Neural cell (in vitro differentiated cells): ENCODE measurements at regions not wholly inside any gene's neighbourhood (a gene's known extent, or its start where the extent isn't known, plus 50 kb on each side); places are given as distances from the start of the nearest gene placed in this dataset.

Source experiments
- H2AFZ ChIP-seq: fragments of 200-600, 300-800 bp; sonication (generic), shearing (Covaris generic); 2 replicates; pipeline ENCODE4 v1.6.0; 2014; ENCODE audit warnings: low read depth, mild to moderate bottlenecking, antibody characterized with exemption, low read length, moderate library complexity
- H3F3A ChIP-seq: fragments of 200-600 bp; shearing (Covaris generic); 2 replicates; pipeline ENCODE4 v1.6.1; 2016; ENCODE audit warnings: mild to moderate bottlenecking, moderate library complexity, mixed read lengths, antibody characterized with exemption, low read length; ENCODE audit not compliant: insufficient read depth, poor library complexity, severe bottlenecking
- H3K27ac ChIP-seq: fragments of 200-600, 300-800 bp; sonication (generic), shearing (Covaris generic); 2 replicates; pipeline ENCODE4 v1.5.1; 2014; ENCODE audit warnings: mild to moderate bottlenecking, low read length, moderate library complexity
- H3K27me3 ChIP-seq: fragments of 300-800, 200-600 bp; sonication (generic), shearing (Covaris generic); 2 replicates; pipeline ENCODE4 v1.6.0; 2014; ENCODE audit warnings: mild to moderate bottlenecking, low read depth, low read length, moderate library complexity; ENCODE audit not compliant: insufficient read depth
- H3K36me3 ChIP-seq: fragments of 300-800, 200-600 bp; sonication (generic), shearing (Covaris generic); 2 replicates; pipeline ENCODE4 v1.5.1; 2014; ENCODE audit warnings: mild to moderate bottlenecking, antibody characterized with exemption, low read length, moderate library complexity; ENCODE audit not compliant: insufficient read depth
- H3K4me2 ChIP-seq: fragments of 300-800, 200-600 bp; sonication (generic), shearing (Covaris generic); 2 replicates; pipeline ENCODE4 v1.6.0; 2014; ENCODE audit warnings: mild to moderate bottlenecking, low read length
- H3K4me3 ChIP-seq: fragments of 300-800, 200-600 bp; sonication (generic), shearing (Covaris generic); 2 replicates; pipeline ENCODE4 v1.5.1; 2014; ENCODE audit warnings: mild to moderate bottlenecking, low read length, moderate library complexity
- H3K79me2 ChIP-seq: fragments of 200-600 bp; shearing (Covaris generic); replicated peaks from 2 replicates; pipeline ENCODE4 v1.6.0; 2014; ENCODE audit warnings: mild to moderate bottlenecking, low read length, moderate library complexity; ENCODE audit not compliant: insufficient read depth
- H3K9ac ChIP-seq: fragments of 300-800, 200-600 bp; sonication (generic), shearing (Covaris generic); 2 replicates; pipeline ENCODE4 v1.6.1; 2016; ENCODE audit warnings: mild to moderate bottlenecking, low read length, mixed read lengths
- H3K9me2 ChIP-seq: fragments of 200-600 bp; shearing (Covaris generic); 2 replicates; pipeline ENCODE4 v1.6.1; 2016; ENCODE audit warnings: mild to moderate bottlenecking, low read length, mixed read lengths; ENCODE audit not compliant: insufficient read depth
- H3K9me3 ChIP-seq: fragments of 200-600, 300-800 bp; sonication (generic), shearing (Covaris generic); 2 replicates; pipeline ENCODE4 v1.6.1; 2016; ENCODE audit warnings: mild to moderate bottlenecking, mixed run types, low read length, moderate library complexity, mixed read lengths
- H4K20me1 ChIP-seq: fragments of 200-600 bp; shearing (Covaris generic); 2 replicates; pipeline ENCODE4 v1.6.1; 2016; ENCODE audit warnings: mild to moderate bottlenecking, mixed run types; ENCODE audit not compliant: insufficient read depth
- EP300 ChIP-seq: fragments of 450-650 bp; conservative IDR thresholded peaks from 2 replicates; pipeline ENCODE4 v1.6.1; 2014; ENCODE audit warnings: antibody characterized with exemption, mild to moderate bottlenecking, moderate library complexity; ENCODE audit not compliant: poor library complexity, severe bottlenecking
- EZH2 ChIP-seq: fragments of 200-600, 300-800 bp; shearing (Covaris generic), sonication (generic); IDR thresholded peaks from 2 replicates; pipeline ENCODE4 v1.6.1; 2014; ENCODE audit warnings: antibody characterized with exemption, low read length, borderline replicate concordance, mild to moderate bottlenecking; ENCODE audit not compliant: insufficient read depth, poor library complexity, severe bottlenecking
- MXI1 ChIP-seq: fragments of 450-650 bp; conservative IDR thresholded peaks from 2 replicates; pipeline ENCODE4 v1.6.1; 2014; ENCODE audit warnings: antibody characterized with exemption, mild to moderate bottlenecking; ENCODE audit not compliant: poor library complexity, severe bottlenecking
- POLR2AphosphoS5 ChIP-seq: IDR thresholded peaks from 2 replicates; pipeline ENCODE4 v1.6.1; 2012
- RAD21 ChIP-seq: fragments of 450-650 bp; conservative IDR thresholded peaks from 2 replicates; pipeline ENCODE4 v1.6.1; 2014; ENCODE audit warnings: antibody characterized with exemption, mild to moderate bottlenecking, moderate library complexity
- SMC3 ChIP-seq: fragments of 450-650 bp; conservative IDR thresholded peaks from 2 replicates; pipeline ENCODE4 v1.6.1; 2014; ENCODE audit warnings: antibody characterized with exemption, mild to moderate bottlenecking, moderate library complexity; ENCODE audit not compliant: poor library complexity
- TAF1 ChIP-seq: IDR thresholded peaks from 2 replicates; pipeline ENCODE4 v1.6.1; 2012; ENCODE audit warnings: low read depth
- TF ChIP-seq, protein P1 (sequence below): IDR thresholded peaks from 2 replicates; pipeline ENCODE4 v1.6.1; 2012; ENCODE audit warnings: borderline replicate concordance
- TF ChIP-seq, protein P2 (sequence below): fragments of 450-650 bp; IDR thresholded peaks from 2 replicates; pipeline ENCODE4 v1.5.1; 2014; ENCODE audit warnings: antibody characterized with exemption, mild to moderate bottlenecking, moderate library complexity; ENCODE audit not compliant: poor library complexity, severe bottlenecking

DNA sequence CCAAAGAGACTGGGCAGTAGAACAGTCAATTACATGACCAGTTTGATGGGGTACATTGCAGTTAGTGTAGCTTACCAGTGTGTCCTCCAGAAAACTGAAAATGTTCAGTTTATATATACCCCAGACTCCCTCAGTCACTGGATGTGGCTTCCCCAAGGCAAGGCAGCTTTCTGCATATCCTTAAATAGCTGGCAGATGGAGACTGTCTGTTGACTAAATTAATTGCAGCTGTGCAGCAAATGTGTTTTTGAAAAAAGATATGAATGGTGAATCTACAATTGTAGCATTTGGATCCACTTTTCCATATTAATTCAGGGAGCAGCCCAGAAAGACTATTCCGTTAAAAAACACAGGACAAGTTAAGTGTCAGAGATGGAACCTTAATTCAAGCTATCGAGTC, 565.1 kb upstream of the CCDC179 start:
- Histone ChIP-seq H3K9me2 (no peaks in the 10 kb centered on the region), H3K79me2 (no peaks in the 10 kb centered on the region), H3K36me3 (no peaks in the 10 kb centered on the region), H3F3A (no peaks in the 10 kb centered on the region), H3K27ac (no peak overlapping the region), H3K9ac (no peak overlapping the region), H3K9me3 (no peaks in the 10 kb centered on the region), H4K20me1 (no peaks in the 10 kb centered on the region), H2AFZ (no peak overlapping the region), H3K27me3 (no peaks in the 10 kb centered on the region), H3K4me2 (no peak overlapping the region), H3K4me3 (no peak overlapping the region)
- TF ChIP-seq EP300 = no peak
- no peak for TF ChIP-seq MXI1
- TF ChIP-seq TAF1 = no peak
- TF ChIP-seq RAD21 = no peak
- TF ChIP-seq POLR2AphosphoS5 = no peak
- TF ChIP-seq SMC3 = no peak
- TF ChIP-seq, protein P1, sequence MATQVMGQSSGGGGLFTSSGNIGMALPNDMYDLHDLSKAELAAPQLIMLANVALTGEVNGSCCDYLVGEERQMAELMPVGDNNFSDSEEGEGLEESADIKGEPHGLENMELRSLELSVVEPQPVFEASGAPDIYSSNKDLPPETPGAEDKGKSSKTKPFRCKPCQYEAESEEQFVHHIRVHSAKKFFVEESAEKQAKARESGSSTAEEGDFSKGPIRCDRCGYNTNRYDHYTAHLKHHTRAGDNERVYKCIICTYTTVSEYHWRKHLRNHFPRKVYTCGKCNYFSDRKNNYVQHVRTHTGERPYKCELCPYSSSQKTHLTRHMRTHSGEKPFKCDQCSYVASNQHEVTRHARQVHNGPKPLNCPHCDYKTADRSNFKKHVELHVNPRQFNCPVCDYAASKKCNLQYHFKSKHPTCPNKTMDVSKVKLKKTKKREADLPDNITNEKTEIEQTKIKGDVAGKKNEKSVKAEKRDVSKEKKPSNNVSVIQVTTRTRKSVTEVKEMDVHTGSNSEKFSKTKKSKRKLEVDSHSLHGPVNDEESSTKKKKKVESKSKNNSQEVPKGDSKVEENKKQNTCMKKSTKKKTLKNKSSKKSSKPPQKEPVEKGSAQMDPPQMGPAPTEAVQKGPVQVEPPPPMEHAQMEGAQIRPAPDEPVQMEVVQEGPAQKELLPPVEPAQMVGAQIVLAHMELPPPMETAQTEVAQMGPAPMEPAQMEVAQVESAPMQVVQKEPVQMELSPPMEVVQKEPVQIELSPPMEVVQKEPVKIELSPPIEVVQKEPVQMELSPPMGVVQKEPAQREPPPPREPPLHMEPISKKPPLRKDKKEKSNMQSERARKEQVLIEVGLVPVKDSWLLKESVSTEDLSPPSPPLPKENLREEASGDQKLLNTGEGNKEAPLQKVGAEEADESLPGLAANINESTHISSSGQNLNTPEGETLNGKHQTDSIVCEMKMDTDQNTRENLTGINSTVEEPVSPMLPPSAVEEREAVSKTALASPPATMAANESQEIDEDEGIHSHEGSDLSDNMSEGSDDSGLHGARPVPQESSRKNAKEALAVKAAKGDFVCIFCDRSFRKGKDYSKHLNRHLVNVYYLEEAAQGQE = no peak

DNA sequence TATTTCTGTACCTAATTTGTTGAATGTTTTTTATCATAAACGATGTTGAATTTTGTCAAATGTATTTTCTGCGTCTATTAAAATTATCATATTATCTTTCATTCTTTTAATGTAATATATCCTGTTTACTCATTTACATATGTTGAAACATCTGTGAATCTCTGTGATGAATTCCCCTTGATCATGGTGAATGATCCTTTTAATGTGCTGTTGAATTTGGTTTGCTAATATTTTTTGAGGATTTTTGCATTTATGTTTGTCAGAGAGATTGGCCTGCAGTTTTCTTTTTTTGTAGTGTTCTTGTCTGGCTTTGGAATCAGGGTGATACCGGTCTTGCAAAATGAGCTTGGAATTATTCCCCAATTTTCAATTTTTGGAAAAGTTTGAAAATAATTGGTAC, 569.3 kb upstream of the CCDC179 start:
- Histone ChIP-seq H3K79me2 (no peaks in the 10 kb centered on the region), H3F3A (no peaks in the 10 kb centered on the region)

More for the DNA sequence above, 569.3 kb upstream of the CCDC179 start:
- Histone ChIP-seq H2AFZ (no peak overlapping the region), H3K27ac (no peak overlapping the region), H3K9ac (no peak overlapping the region), H3K9me3 (no peaks in the 10 kb centered on the region), H3K36me3 (no peaks in the 10 kb centered on the region), H3K27me3 (no peaks in the 10 kb centered on the region), H3K9me2 (no peaks in the 10 kb centered on the region), H3K4me2 (no peak overlapping the region), H4K20me1 (no peaks in the 10 kb centered on the region), H3K4me3 (no peak overlapping the region)
- TF ChIP-seq SMC3 (no peak), MXI1 (no peak), EP300 (no peak), POLR2AphosphoS5 (no peak), TAF1 (no peak), EZH2 (no peak), RAD21 (no peak)
- TF ChIP-seq, protein P2, sequence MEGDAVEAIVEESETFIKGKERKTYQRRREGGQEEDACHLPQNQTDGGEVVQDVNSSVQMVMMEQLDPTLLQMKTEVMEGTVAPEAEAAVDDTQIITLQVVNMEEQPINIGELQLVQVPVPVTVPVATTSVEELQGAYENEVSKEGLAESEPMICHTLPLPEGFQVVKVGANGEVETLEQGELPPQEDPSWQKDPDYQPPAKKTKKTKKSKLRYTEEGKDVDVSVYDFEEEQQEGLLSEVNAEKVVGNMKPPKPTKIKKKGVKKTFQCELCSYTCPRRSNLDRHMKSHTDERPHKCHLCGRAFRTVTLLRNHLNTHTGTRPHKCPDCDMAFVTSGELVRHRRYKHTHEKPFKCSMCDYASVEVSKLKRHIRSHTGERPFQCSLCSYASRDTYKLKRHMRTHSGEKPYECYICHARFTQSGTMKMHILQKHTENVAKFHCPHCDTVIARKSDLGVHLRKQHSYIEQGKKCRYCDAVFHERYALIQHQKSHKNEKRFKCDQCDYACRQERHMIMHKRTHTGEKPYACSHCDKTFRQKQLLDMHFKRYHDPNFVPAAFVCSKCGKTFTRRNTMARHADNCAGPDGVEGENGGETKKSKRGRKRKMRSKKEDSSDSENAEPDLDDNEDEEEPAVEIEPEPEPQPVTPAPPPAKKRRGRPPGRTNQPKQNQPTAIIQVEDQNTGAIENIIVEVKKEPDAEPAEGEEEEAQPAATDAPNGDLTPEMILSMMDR = no peak
- TF ChIP-seq, protein P1 = no peak
